Right lobe of liver (tissue), 4 donors: ENCODE measurements at regions not wholly inside any gene's neighbourhood (a gene's known extent, or its start where the extent isn't known, plus 50 kb on each side); places are given as distances from the start of the nearest gene placed in this dataset.
"Not testable (repeated sequence)": the region's sequence is repeated elsewhere in the genome, so short reads cannot be mapped to it uniquely, and the experiment has no call there.

Experiments
- CTCF ChIP-seq, 4 donors: fragments of 200-600 bp in 3 of 4; fragments of 450-650 bp in 1 of 4; IDR thresholded peaks; one replicate each; pipeline versions ENCODE4 v1.5.1 to v1.8.0; 2016 to 2022; ENCODE audit warnings: antibody characterized with exemption in 4 of 4, mild to moderate bottlenecking in 2 of 4
- POLR2A ChIP-seq: fragments of 450-650 bp; IDR thresholded peaks from one replicate; pipeline ENCODE4 v1.6.1; 2017; ENCODE audit warnings: antibody characterized with exemption, mild to moderate bottlenecking
- donor health status: DM: no; HTN: no; CAD: no.
- donor health status: DM: no; HTN: no; CAD: no.
- donor health status: DM: no; HTN: yes; CAD: no.

- TF ChIP-seq CTCF (IDR thresholded peaks at IDR 0.05); POLR2A: not testable (repeated sequence)
Observed at GRCh38 chr21:9037588-9038544, 1483.5 kb upstream of the TPTE start.
